NCI-H510A treated with DMSO at 0.1 percent for 48 hours (cell line): ENCODE measurements at regions not wholly inside any gene's neighbourhood (a gene's known extent, or its start where the extent isn't known, plus 50 kb on each side); places are given as distances from the start of the nearest gene placed in this dataset.
"Not testable (repeated sequence)": the region's sequence is repeated elsewhere in the genome, so short reads cannot be mapped to it uniquely, and the experiment has no call there.

Experiments
- DNase-seq: peaks from one replicate; lab custom pipeline; 2025; lab: John Stamatoyannopoulos, UW

DNA sequence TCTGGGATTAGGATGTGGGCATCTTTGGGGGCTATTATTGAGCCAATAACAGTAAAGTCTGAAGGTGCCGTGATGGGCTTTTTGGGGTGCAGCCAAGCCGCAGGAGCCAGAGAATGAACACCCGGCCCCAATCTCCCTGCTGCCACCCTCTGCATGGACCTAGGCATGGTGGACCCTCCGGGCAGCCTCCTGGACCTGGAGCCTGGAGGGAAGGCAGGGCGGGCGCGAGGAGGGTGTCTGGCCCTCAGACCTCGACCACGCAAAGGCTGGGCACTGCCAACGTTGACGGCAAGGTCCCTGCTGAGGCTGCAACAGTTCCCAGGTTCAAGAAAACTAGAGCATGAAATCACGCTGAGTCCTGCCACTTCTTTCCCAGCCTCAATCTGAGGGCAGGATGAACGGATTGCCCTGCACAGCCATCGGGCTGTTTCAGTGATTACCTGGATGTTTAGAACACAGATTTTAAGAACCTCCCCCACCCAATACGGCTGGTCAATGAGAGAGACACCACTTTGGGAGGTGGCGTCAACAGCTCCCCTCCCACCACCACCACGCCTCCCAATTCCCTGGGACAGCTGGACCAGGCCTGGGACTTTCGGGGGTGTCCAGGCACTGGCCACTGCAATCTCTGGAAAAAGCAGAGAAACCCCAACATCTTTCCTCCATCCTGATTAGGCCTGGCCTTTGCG lies 147.4 kb downstream of the NPIPB11 start:
- not testable (repeated sequence) for DNase-seq

GRCh38 chr16:29257419-29258336 lies 148.8 kb downstream of the NPIPB11 start:
- peak; percentile 25 for DNase-seq

DNA sequence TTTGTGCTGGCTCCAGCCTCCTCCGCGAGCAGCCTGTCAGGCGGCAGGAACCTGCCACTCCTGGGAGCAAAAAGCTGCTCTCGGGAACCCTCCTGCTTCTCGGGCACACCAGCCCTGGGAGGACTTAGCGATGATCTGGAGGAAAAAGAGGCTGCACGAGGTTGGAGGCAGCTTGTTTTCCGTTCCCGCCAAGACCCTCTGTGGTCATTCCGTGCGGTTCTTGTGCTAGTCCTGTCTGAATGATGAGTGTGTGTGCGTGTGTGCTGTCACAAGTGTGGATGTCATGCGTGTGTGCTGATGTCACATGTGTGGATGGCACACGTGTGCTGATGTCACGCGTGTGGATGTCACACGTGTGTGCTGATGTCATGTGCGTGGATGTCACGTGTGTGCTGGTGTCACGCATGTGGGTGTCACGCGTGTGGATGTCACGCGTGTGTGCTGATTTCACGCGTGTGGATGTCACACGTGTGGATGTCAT lies 150.0 kb downstream of the NPIPB11 start:
- peak; percentile 32 for DNase-seq

DNA sequence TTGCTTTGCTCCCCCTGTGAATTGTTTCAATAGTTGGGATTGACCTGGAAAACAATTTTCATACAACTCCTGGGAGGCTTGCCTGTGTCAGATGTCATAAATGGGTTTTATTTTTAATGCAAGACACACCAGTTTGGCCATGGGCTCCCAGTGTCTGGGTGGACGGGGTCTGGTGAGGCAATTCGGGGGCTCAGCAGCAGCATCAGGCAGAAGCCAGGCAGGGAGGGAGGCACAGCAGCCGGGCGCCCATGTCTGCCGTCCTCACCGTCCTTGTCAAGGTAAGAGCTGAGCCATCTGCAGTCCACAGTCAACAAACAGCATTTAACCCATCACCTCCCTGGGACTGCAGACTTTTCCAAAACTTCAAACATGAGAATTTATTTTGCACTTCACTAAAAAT lies 150.6 kb downstream of the NPIPB11 start:
- peak; percentile 66 for DNase-seq

DNA sequence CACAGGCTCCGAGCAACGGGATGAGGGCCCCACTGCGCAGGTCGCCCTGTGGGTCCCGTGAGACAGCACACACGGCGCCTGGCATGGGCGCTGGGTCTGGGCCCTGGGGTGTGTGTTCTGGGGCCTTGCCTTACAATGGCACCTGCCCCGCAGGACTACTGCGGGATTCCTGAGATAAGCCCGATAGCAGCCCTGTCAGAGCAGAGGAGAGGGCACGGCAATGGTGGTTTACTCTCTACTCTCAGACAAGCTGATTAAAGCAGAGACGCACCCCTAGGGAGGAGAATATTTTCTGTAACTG lies 151.1 kb downstream of the NPIPB11 start:
- DNase-seq = not testable (repeated sequence)

- DNase-seq = no peak
Observed at GRCh38 chr16:29254676-29255495, 151.6 kb downstream of the NPIPB11 start.

DNA sequence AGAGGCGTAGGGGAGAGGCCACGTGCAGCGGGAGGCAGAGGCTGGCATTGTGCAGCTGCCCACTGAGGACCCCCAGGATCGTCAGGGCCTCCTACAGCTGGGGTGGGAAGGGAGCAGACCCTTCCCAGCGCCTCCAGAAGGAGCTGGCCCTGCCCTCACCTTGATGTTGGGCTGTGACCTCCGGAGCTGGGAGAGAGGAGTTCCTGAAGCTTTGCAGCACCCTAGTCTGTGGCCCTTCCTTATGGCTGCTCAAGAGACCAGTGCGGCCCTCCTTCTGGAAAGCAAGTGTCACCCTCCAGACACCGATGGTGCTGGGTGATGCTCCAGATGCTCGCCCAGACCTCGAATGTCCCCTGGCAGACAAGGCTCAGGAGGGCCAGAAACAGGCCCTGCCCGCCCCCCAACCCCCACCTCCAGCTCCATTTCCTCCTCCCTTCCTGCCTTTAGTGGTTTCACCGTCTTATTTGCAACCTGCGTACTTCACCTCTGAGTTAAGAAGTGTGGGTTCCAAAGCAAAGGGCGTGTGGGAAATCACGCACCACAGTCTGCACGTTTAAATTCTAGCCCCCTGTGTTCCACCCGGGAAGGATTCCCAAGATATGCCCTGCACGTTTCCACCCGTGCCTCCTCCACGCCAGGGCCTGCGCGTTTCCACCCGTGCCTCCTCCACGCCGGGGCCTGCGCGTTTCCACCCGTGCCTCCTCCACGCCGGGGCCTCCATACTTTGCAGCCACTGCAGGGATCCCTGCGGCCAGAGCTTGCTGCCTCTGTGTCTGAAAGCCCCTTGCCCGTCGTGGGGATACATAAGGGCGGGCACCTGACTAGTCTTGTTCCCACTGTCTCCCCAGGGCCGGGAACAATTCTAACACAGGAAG lies 152.6 kb downstream of the NPIPB11 start:
- DNase-seq = not testable (repeated sequence)

- DNase-seq = not testable (repeated sequence)
Observed at GRCh38 chr16:29253066-29253590, 153.4 kb downstream of the NPIPB11 start.

- DNase-seq = not testable (repeated sequence)
Observed at GRCh38 chr16:29252311-29252710, 154.2 kb downstream of the NPIPB11 start.

DNA sequence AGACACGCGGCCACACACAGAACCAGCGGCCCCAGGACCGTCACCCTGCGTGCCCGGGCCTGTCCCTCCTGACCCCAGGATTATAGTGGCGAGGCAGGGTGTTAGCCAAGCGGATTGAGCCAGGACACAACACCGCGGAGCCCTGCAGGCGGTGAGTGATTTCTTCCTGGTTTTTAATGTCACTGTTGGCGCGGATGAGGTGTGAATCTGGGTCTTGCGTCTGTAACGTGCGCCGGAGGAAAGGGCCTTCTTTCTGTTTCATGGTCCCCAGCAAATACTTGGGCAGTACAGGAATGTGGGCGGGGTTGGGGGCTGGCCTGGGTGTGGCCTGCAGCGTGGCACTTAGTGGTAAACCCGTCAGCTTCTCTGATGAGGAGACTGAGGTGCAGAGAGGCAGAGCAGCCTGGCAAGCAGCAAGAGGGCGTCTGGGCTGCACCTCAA lies 154.9 kb downstream of the NPIPB11 start:
- DNase-seq = not testable (repeated sequence)

DNA sequence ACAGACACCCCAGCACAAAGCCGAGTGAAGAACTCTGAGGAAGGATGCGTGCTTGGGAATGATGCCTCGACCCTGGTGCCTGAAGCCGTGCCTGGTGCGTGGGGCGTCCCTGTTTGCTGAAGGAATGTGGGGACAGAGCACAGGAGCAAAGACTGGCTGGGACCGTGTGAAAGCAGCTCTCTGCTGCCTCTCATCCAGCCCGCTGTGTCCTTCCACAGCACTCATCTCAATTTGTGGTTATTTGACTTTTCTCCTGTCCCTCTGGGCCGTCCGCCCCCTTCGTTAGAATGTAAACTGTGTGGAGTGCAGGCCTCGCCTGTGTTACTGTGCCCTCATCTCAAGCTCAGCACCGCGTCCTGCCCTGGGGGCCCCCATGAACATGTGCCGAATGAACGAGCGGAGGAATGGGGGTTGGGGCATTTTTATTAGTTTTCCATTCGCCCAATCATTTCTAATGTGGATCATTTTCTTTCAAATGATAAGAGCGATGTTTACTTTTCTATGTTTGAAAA lies 155.5 kb downstream of the NPIPB11 start:
- DNase-seq = not testable (repeated sequence)

- DNase-seq = not testable (repeated sequence)
Observed at GRCh38 chr16:29250469-29250868, 156.0 kb downstream of the NPIPB11 start.

DNA sequence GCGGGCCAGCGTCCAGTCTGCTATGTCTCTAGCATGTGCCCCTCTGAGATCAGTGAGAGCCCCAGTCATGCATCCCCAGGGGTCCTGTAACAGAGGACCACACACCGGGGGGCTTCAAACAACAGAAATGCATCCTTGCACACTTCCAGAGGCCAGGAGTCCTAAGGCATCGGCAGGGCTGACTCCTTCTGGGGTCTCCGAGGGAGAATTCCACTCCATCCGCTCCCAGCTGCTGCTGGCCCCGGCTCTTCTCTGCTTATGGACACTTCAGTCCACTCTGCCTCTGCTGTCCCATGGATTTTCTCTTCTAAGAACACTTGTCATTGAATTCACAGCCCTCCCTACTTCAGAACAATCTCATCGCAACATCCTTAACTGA lies 157.6 kb downstream of the NPIPB11 start:
- DNase-seq = not testable (repeated sequence)

GRCh38 chr16:29248306-29248939 lies 158.1 kb downstream of the NPIPB11 start:
- not testable (repeated sequence) for DNase-seq

DNA sequence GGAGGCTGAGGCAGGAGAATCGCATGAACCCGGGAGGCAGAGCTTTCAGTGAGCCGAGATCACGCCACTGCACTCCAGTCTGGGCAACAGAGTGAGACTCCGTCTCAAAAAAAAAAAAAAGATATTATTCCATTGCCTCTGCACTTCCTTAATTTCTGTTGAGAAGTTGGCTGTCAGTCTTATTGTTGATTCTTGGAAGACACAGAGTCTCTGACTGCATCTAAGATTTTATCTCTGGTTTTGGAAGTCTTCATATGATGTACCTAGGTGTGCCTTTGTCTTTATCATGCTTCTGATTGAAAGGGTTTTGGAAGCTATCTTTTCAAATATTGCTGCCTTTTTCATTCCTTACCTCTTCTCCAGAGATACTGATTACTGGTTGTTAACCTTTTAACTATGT lies 160.4 kb downstream of the NPIPB11 start:
- DNase-seq = not testable (repeated sequence)

DNA sequence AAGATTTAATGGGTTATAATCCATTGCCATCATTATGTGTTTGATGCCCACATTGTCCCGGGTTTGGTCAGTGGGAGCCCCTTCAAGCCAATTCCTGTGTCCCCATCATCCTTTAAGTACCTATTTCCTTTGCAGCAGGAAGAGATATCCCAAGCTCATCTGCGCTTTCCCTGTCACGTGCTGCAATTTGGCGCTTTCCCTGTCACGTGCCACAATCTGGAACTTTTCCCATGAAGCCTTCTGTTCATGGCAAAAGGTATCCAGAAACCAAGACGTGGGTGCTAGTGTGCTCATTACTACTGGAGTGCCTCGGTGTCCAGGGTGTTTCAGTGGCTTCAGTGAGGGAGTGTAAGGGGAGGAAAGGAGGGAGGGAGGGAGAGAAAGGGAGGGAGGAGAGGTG lies 168.5 kb downstream of the NPIPB11 start:
- DNase-seq = no peak

- DNase-seq = not testable (repeated sequence)
Observed at GRCh38 chr16:29237495-29237894, 169.0 kb downstream of the NPIPB11 start.

- not testable (repeated sequence) for DNase-seq
Observed at GRCh38 chr16:29237023-29237422, 169.5 kb downstream of the NPIPB11 start.

- DNase-seq = not testable (repeated sequence)
Observed at GRCh38 chr16:29235836-29236370, 170.6 kb downstream of the NPIPB11 start.
